Activated CD8-positive, alpha-beta memory T cell treated with anti-CD3 and anti-CD28 coated beads, Interleukin-2, amount 10 ng/mL, durations not matched to agents 7 days and 5 days (primary cell): ENCODE measurements at regions not wholly inside any gene's neighbourhood (a gene's known extent, or its start where the extent isn't known, plus 50 kb on each side); places are given as distances from the start of the nearest gene placed in this dataset.
"Not testable (repeated sequence)": the region's sequence is repeated elsewhere in the genome, so short reads cannot be mapped to it uniquely, and the experiment has no call there.

Source experiments
- ATAC-seq: fragments of 150-1000 bp; cut with Tn5 transposase; one replicate; pipeline ENCODE4 v1.10.0; 2021; ENCODE audit warnings: moderate library complexity
- CTCF ChIA-PET: fragments of 350-600 bp; sonication (Branson Sonifier 250); formaldehyde crosslinking; loops from one replicate; lab custom pipeline; 2021; ENCODE audit warnings: antibody characterized with exemption; lab: Charles Lee
- DNase-seq: peaks from one replicate; pipeline ENCODE4 v3.0.0-alpha.2; 2020
- H3K27ac Mint-ChIP-seq: one replicate; pipeline ENCODE4 v1.8.0; 2021; ENCODE audit warnings: mild to moderate bottlenecking, mixed read lengths
- H3K27me3 Mint-ChIP-seq: one replicate; pipeline ENCODE4 v1.8.0; 2021; ENCODE audit warnings: mixed read lengths
- H3K36me3 Mint-ChIP-seq: one replicate; pipeline ENCODE4 v1.8.0; 2021; ENCODE audit warnings: mild to moderate bottlenecking, mixed read lengths
- H3K4me1 Mint-ChIP-seq: one replicate; pipeline ENCODE4 v1.8.0; 2021; ENCODE audit warnings: mixed read lengths
- H3K4me3 Mint-ChIP-seq: one replicate; pipeline ENCODE4 v1.8.0; 2021; ENCODE audit warnings: mild to moderate bottlenecking, moderate library complexity, mixed read lengths
- H3K9me3 Mint-ChIP-seq: one replicate; pipeline ENCODE4 v1.8.0; 2022; ENCODE audit warnings: low read depth, mixed read lengths

GRCh38 chr12:87378526-87378925, 650.7 kb downstream of the C12orf50 start:
- Mint-ChIP-seq H3K27me3 (no peaks in the 10 kb centered on the region), H3K36me3 (no peaks in the 10 kb centered on the region), H3K4me1 (no peaks in the 10 kb centered on the region), H3K4me3 (no peak overlapping the region), H3K9me3 (no peaks in the 10 kb centered on the region), H3K27ac (no peak overlapping the region)
- ATAC-seq (no peak), DNase-seq (no peak)
- CTCF ChIA-PET: no interaction called here

GRCh38 chr12:87376722-87377121, 652.5 kb downstream of the C12orf50 start:
- H3K36me3 Mint-ChIP-seq: no peaks in the 10 kb centered on the region
- no peak for DNase-seq
- peaks cover 2% of the 10 kb centered on the region for H3K9me3 Mint-ChIP-seq
- H3K4me1 Mint-ChIP-seq: no peaks in the 10 kb centered on the region
- no peak for ATAC-seq
- CTCF ChIA-PET: no interaction called here
- no peaks in the 10 kb centered on the region for H3K27me3 Mint-ChIP-seq
- no peak overlapping the region for H3K27ac Mint-ChIP-seq
- no peak overlapping the region for H3K4me3 Mint-ChIP-seq

GRCh38 chr12:87369161-87369560, 660.0 kb downstream of the C12orf50 start:
- H3K27me3 Mint-ChIP-seq: no peaks in the 10 kb centered on the region
- CTCF ChIA-PET: no interaction called here

GRCh38 chr12:87368259-87368658, 660.9 kb downstream of the C12orf50 start:
- DNase-seq (no peak), ATAC-seq (no peak)
- Mint-ChIP-seq H3K36me3 (no peaks in the 10 kb centered on the region), H3K9me3 (peaks cover 12% of the 10 kb centered on the region), H3K4me1 (no peaks in the 10 kb centered on the region), H3K27me3 (no peaks in the 10 kb centered on the region), H3K4me3 (no peak overlapping the region), H3K27ac (no peak overlapping the region)
- CTCF ChIA-PET: no interaction called here

More at GRCh38 chr12:87369161-87369560, 660.0 kb downstream of the C12orf50 start:
- H3K36me3 Mint-ChIP-seq: no peaks in the 10 kb centered on the region
- ATAC-seq (no peak), DNase-seq (no peak)
- no peaks in the 10 kb centered on the region for H3K4me1 Mint-ChIP-seq
- H3K27ac Mint-ChIP-seq: no peak overlapping the region
- peaks cover 6% of the 10 kb centered on the region for H3K9me3 Mint-ChIP-seq
- no peak overlapping the region for H3K4me3 Mint-ChIP-seq

- H3K4me3 Mint-ChIP-seq: no peak overlapping the region
- H3K9me3 Mint-ChIP-seq: peaks cover 18% of the 10 kb centered on the region
- ATAC-seq: no peak
- no peak for DNase-seq
- H3K27me3 Mint-ChIP-seq: no peaks in the 10 kb centered on the region
- CTCF ChIA-PET: no interaction called here
- H3K4me1 Mint-ChIP-seq: no peaks in the 10 kb centered on the region
- H3K36me3 Mint-ChIP-seq: no peaks in the 10 kb centered on the region
- H3K27ac Mint-ChIP-seq: no peak overlapping the region
These were observed 663.8 kb downstream of the C12orf50 start for GRCh38 chr12:87365423-87365822.

GRCh38 chr12:87363497-87364084, 665.6 kb downstream of the C12orf50 start:
- DNase-seq (no peak), ATAC-seq (no peak)
- Mint-ChIP-seq H3K4me1 (no peaks in the 10 kb centered on the region), H3K4me3 (no peak overlapping the region), H3K27me3 (no peaks in the 10 kb centered on the region), H3K36me3 (no peaks in the 10 kb centered on the region), H3K9me3 (peaks cover 18% of the 10 kb centered on the region), H3K27ac (no peak overlapping the region)
- CTCF ChIA-PET: no interaction called here

GRCh38 chr12:87349681-87350080, 679.5 kb downstream of the C12orf50 start:
- ATAC-seq (no peak), DNase-seq (no peak)
- no peaks in the 10 kb centered on the region for H3K36me3 Mint-ChIP-seq
- H3K4me3 Mint-ChIP-seq: no peak overlapping the region
- H3K27ac Mint-ChIP-seq: no peak overlapping the region
- CTCF ChIA-PET: no interaction called here
- H3K4me1 Mint-ChIP-seq: no peaks in the 10 kb centered on the region
- no peaks in the 10 kb centered on the region for H3K27me3 Mint-ChIP-seq
- peaks cover 8% of the 10 kb centered on the region for H3K9me3 Mint-ChIP-seq

GRCh38 chr12:87348071-87348470, 681.1 kb downstream of the C12orf50 start:
- Mint-ChIP-seq H3K9me3 (peaks cover 14% of the 10 kb centered on the region), H3K36me3 (no peaks in the 10 kb centered on the region), H3K27ac (no peak overlapping the region), H3K4me1 (no peaks in the 10 kb centered on the region), H3K4me3 (no peak overlapping the region), H3K27me3 (no peaks in the 10 kb centered on the region)
- no peak for ATAC-seq
- CTCF ChIA-PET: no interaction called here
- DNase-seq: no peak

GRCh38 chr12:87344699-87345098, 684.5 kb downstream of the C12orf50 start:
- Mint-ChIP-seq H3K4me1 (no peaks in the 10 kb centered on the region), H3K36me3 (no peaks in the 10 kb centered on the region), H3K27me3 (no peaks in the 10 kb centered on the region), H3K9me3 (peaks cover 14% of the 10 kb centered on the region), H3K27ac (no peak overlapping the region), H3K4me3 (no peak overlapping the region)
- ATAC-seq: no peak
- no peak for DNase-seq
- CTCF ChIA-PET: no interaction called here

- Mint-ChIP-seq H3K9me3 (peaks cover 2% of the 10 kb centered on the region), H3K27me3 (no peaks in the 10 kb centered on the region), H3K4me3 (no peak overlapping the region), H3K36me3 (no peaks in the 10 kb centered on the region), H3K27ac (no peak overlapping the region), H3K4me1 (no peaks in the 10 kb centered on the region)
- ATAC-seq (no peak), DNase-seq (no peak)
- CTCF ChIA-PET: no interaction called here
These were observed 690.5 kb downstream of the C12orf50 start for GRCh38 chr12:87338681-87339080.

GRCh38 chr12:87336814-87337336, 692.3 kb downstream of the C12orf50 start:
- Mint-ChIP-seq H3K9me3 (peaks cover under 1% of the 10 kb centered on the region), H3K27ac (no peak overlapping the region), H3K27me3 (no peaks in the 10 kb centered on the region), H3K4me1 (no peaks in the 10 kb centered on the region), H3K36me3 (no peaks in the 10 kb centered on the region), H3K4me3 (no peak overlapping the region)
- DNase-seq: no peak
- ATAC-seq: no peak
- CTCF ChIA-PET: no interaction called here

- DNase-seq (no peak), ATAC-seq (no peak)
- no peak overlapping the region for H3K4me3 Mint-ChIP-seq
- no peak overlapping the region for H3K27ac Mint-ChIP-seq
- H3K4me1 Mint-ChIP-seq: no peaks in the 10 kb centered on the region
- peaks cover 3% of the 10 kb centered on the region for H3K9me3 Mint-ChIP-seq
- CTCF ChIA-PET: no interaction called here
- no peaks in the 10 kb centered on the region for H3K36me3 Mint-ChIP-seq
- no peaks in the 10 kb centered on the region for H3K27me3 Mint-ChIP-seq
These were observed 696.0 kb downstream of the C12orf50 start for GRCh38 chr12:87332987-87333726.

GRCh38 chr12:87330071-87330555, 699.1 kb downstream of the C12orf50 start:
- H3K4me1 Mint-ChIP-seq, DNase-seq, H3K9me3 Mint-ChIP-seq, H3K27me3 Mint-ChIP-seq, CTCF ChIA-PET, ATAC-seq, H3K4me3 Mint-ChIP-seq, H3K36me3 Mint-ChIP-seq, H3K27ac Mint-ChIP-seq: not testable (repeated sequence)
